ENCODE measurements at regions not wholly inside any gene's neighbourhood (a gene's known extent, or its start where the extent isn't known, plus 50 kb on each side); places are given as distances from the start of the nearest gene placed in this dataset.

- H3K36me3 ChIP-seq (ENCODE audit: control insufficient read depth, insufficient read depth, low read length): no peaks in the 10 kb centered on the region
- TF ChIP-seq CTCF (IDR thresholded peaks at IDR 0.05; ENCODE audit: insufficient read depth, low read length, severe bottlenecking): no peak
- DNase-seq (ENCODE audit: low read depth): no peak
- H3K27me3 ChIP-seq (ENCODE audit: control insufficient read depth, insufficient read depth, low read length): no peaks in the 10 kb centered on the region
- no peak for FAIRE-seq
- H3K4me3 ChIP-seq (ENCODE audit: low read depth, low read length): no peak overlapping the region
Observed at GRCh38 chr14:84167026-84167425, 1362.9 kb upstream of the FLRT2 start.

DNA sequence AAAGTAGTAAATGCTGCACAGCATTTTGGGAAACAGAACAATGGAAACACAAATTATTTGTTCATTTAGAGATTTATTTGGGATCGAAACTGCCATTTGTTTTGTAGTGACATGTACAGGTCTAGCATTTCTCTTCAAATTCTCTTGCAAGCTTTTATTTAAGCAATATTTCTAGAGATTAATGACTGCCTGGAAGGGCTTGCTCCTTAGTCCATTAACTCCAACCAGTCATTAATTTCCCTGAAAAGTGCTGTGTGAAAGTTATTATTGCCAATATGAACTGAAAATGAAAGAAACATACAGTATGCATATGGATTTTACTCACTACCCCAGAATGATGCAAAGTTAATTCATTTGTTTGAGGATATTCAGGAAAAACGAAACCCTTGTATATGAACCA lies 1349.6 kb upstream of the FLRT2 start:
- Histone ChIP-seq H3K27me3 (ENCODE audit: control insufficient read depth, insufficient read depth, low read length) (no peaks in the 10 kb centered on the region), H3K36me3 (ENCODE audit: control insufficient read depth, insufficient read depth, low read length) (no peaks in the 10 kb centered on the region), H3K4me3 (ENCODE audit: low read depth, low read length) (no peak overlapping the region)
- DNase-seq (ENCODE audit: low read depth) (no peak), FAIRE-seq (no peak)
- no peak for TF ChIP-seq CTCF (IDR thresholded peaks at IDR 0.05; ENCODE audit: insufficient read depth, low read length, severe bottlenecking)

DNA sequence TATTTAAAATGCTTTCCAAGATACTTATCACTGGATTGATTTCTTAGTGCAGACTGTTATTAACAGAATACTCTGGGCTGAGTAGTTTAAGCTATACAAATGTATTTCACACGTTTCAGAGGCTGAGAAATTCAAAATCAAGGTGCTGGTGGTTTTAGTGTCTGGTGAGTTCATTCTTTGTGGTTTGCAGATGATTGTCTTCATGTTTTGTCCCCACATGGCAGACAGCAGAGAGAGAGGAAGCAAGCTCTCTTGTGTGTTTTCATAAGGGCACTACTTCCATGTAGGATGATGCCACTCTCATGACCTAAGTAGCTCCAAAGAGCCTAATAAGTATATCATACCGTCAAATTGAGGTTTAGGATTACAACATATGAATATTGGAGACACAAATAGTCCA lies 1348.9 kb upstream of the FLRT2 start:
- no peaks in the 10 kb centered on the region for H3K27me3 ChIP-seq (ENCODE audit: control insufficient read depth, insufficient read depth, low read length)
- no peaks in the 10 kb centered on the region for H3K36me3 ChIP-seq (ENCODE audit: control insufficient read depth, insufficient read depth, low read length)
- no peak for TF ChIP-seq CTCF (IDR thresholded peaks at IDR 0.05; ENCODE audit: insufficient read depth, low read length, severe bottlenecking)
- no peak for FAIRE-seq
- DNase-seq (ENCODE audit: low read depth): no peak
- no peak overlapping the region for H3K4me3 ChIP-seq (ENCODE audit: low read depth, low read length)

GRCh38 chr14:84195514-84195913 lies 1334.4 kb upstream of the FLRT2 start:
- H3K36me3 ChIP-seq (ENCODE audit: control insufficient read depth, insufficient read depth, low read length): no peaks in the 10 kb centered on the region
- no peak for DNase-seq (ENCODE audit: low read depth)
- FAIRE-seq: no peak
- H3K4me3 ChIP-seq (ENCODE audit: low read depth, low read length): no peak overlapping the region
- TF ChIP-seq CTCF (IDR thresholded peaks at IDR 0.05; ENCODE audit: insufficient read depth, low read length, severe bottlenecking): no peak
- H3K27me3 ChIP-seq (ENCODE audit: control insufficient read depth, insufficient read depth, low read length): no peaks in the 10 kb centered on the region

- TF ChIP-seq CTCF (IDR thresholded peaks at IDR 0.05; ENCODE audit: insufficient read depth, low read length, severe bottlenecking): no peak
- FAIRE-seq: no peak
Observed at GRCh38 chr14:84197704-84198103, 1332.2 kb upstream of the FLRT2 start.

GRCh38 chr14:84202486-84202885 lies 1327.5 kb upstream of the FLRT2 start:
- FAIRE-seq: no peak
- Histone ChIP-seq H3K4me3 (ENCODE audit: low read depth, low read length) (no peak overlapping the region), H3K36me3 (ENCODE audit: control insufficient read depth, insufficient read depth, low read length) (no peaks in the 10 kb centered on the region), H3K27me3 (ENCODE audit: control insufficient read depth, insufficient read depth, low read length) (no peaks in the 10 kb centered on the region)
- DNase-seq (ENCODE audit: low read depth): no peak
- TF ChIP-seq CTCF (IDR thresholded peaks at IDR 0.05; ENCODE audit: insufficient read depth, low read length, severe bottlenecking): no peak

More at GRCh38 chr14:84197704-84198103, 1332.2 kb upstream of the FLRT2 start:
- Histone ChIP-seq H3K36me3 (ENCODE audit: control insufficient read depth, insufficient read depth, low read length) (no peaks in the 10 kb centered on the region), H3K4me3 (ENCODE audit: low read depth, low read length) (no peak overlapping the region), H3K27me3 (ENCODE audit: control insufficient read depth, insufficient read depth, low read length) (no peaks in the 10 kb centered on the region)
- DNase-seq (ENCODE audit: low read depth): no peak
